AG04449 (cell line): ENCODE measurements at regions not wholly inside any gene's neighbourhood (a gene's known extent, or its start where the extent isn't known, plus 50 kb on each side); places are given as distances from the start of the nearest gene placed in this dataset.

ENCODE experiments used
- CTCF ChIA-PET: fragments of 350-600 bp; formaldehyde crosslinking; extraction: SDS; loops from one replicate; lab custom pipeline; 2021; ENCODE audit warnings: antibody characterized with exemption; lab: Yijun Ruan, JAX
- POLR2A ChIA-PET: fragments of 400-600, 350-600 bp; formaldehyde crosslinking; extraction: SDS; loops from one replicate; lab custom pipeline; 2020; ENCODE audit warnings: antibody characterized with exemption, inconsistent platforms; lab: Yijun Ruan, JAX
- DNase-seq: peaks from one replicate; pipeline ENCODE4 v3.0.0-alpha.2; 2010; ENCODE audit warnings: low read depth, low spot score
- H3K4me3 ChIP-seq: 2 replicates; pipeline ENCODE4 v1.5.1; 2011; ENCODE audit warnings: low read depth, mild to moderate bottlenecking, control low read depth, low read length
- TF ChIP-seq, protein P1 (sequence below): IDR thresholded peaks from one replicate; pipeline ENCODE4 v1.5.1; 2011; ENCODE audit warnings: mild to moderate bottlenecking, moderate library complexity, low read length, control low read depth, inconsistent platforms; ENCODE audit not compliant: insufficient read depth; ENCODE audit errors: missing control alignments

DNA sequence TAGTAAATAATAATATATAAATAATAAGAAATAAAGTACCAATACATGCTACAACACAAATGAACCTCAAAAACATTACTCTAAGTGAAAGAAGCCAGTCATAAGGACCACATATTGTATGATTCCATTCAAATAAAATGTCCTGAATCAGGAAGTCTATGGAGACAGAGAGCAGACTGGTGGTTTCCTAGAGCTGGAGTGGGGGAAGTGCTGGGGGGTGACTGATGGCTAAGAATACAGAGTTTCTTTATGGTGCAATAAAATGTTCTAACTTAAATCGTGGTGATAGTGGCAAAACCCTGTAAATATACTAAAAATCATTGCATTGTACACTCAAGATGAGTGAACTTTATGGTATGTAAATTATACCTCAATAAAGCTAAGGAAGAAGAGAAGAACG lies 376.5 kb downstream of the BUD13 start:
- no peak for DNase-seq
- H3K4me3 ChIP-seq, result no peak overlapping the region
- CTCF ChIA-PET, result no interaction called here
- TF ChIP-seq, protein P1, sequence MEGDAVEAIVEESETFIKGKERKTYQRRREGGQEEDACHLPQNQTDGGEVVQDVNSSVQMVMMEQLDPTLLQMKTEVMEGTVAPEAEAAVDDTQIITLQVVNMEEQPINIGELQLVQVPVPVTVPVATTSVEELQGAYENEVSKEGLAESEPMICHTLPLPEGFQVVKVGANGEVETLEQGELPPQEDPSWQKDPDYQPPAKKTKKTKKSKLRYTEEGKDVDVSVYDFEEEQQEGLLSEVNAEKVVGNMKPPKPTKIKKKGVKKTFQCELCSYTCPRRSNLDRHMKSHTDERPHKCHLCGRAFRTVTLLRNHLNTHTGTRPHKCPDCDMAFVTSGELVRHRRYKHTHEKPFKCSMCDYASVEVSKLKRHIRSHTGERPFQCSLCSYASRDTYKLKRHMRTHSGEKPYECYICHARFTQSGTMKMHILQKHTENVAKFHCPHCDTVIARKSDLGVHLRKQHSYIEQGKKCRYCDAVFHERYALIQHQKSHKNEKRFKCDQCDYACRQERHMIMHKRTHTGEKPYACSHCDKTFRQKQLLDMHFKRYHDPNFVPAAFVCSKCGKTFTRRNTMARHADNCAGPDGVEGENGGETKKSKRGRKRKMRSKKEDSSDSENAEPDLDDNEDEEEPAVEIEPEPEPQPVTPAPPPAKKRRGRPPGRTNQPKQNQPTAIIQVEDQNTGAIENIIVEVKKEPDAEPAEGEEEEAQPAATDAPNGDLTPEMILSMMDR, result no peak
- POLR2A ChIA-PET, result no interaction called here

DNA sequence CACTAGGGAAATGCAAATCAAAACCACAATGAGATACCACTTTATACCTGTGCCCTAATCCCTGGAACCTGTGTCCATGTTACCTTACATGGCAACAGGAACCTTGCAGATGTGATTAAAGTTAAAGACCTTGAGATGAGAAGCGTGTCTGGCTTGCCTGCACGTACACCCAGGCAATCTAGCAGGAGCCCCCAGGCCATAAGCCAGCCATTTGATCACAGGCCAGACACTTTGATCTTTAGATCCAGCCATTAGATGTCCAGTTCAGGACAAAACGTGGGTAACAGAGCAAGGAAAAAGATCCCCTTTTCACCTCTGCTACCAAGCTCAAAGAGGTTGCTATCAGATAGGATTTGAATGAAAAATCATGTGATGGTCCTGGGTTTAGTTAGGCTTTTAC lies 378.8 kb downstream of the BUD13 start:
- ChIA-PET CTCF (no interaction called here), POLR2A (no interaction called here)
- TF ChIP-seq, protein P1, result no peak

GRCh38 chr11:116390963-116391362 lies 381.8 kb downstream of the BUD13 start:
- ChIA-PET CTCF (no interaction called here), POLR2A (no interaction called here)
- H3K4me3 ChIP-seq, result no peak overlapping the region
- TF ChIP-seq, protein P1, result no peak
- DNase-seq, result no peak

More for the DNA sequence above, 378.8 kb downstream of the BUD13 start:
- H3K4me3 ChIP-seq, result no peak overlapping the region
- no peak for DNase-seq

DNA sequence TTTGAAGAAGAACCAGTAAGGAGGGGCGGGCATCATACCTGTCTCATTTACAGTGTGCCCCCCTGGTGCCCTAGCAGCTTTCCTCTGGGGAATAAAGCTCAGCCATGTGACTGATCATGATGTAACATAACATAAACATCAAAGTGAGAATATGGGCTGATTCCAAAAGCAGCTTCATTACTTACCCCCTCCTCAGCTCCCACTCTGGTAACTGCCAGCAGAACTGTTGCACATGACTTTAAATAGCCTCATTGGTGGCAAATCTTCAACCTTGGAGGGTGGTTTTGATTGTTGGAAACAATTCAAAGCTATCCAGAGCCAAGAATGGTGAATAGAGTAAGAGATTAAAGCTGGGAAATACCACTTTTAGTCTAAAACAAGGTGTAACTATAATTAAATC lies 384.6 kb downstream of the BUD13 start:
- CTCF ChIA-PET, result no interaction called here
- no peak overlapping the region for H3K4me3 ChIP-seq
- TF ChIP-seq, protein P1, result no peak
- no peak for DNase-seq
- POLR2A ChIA-PET, result no interaction called here

- no peak overlapping the region for H3K4me3 ChIP-seq
- ChIA-PET POLR2A (no interaction called here), CTCF (no interaction called here)
- no peak for DNase-seq
- TF ChIP-seq, protein P1, result no peak
These were observed 385.1 kb downstream of the BUD13 start for GRCh38 chr11:116387641-116388040.

DNA sequence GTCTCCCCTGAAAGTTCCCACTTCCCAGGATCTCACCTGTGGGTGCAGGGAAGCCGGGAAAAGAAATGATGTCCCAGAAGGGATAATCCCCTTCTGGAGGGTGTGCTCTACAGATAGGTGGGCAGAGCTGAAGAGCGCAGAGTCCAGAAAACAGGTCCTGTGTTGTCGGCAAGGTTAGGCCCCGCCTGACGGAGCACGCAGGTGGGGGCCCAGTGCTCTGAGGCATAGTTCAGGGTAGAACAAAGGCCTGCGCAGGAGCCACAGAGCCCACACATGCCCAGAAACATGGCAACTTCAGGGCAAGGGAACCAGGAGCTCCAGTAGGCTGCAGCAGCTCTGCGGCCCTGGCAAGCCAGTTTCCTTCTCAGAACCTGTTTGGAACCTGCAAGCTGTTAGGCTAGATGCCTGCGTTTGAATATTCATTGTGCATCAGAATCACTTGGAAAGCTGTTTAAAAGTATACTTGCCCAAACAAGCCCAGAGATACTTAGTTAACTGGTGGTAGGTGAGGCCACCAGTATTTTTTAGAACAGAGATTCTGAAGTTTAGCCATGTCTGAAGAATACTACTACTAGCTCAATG lies 386.6 kb downstream of the BUD13 start:
- CTCF ChIA-PET, result no interaction called here
- DNase-seq, result no peak
- H3K4me3 ChIP-seq, result no peak overlapping the region
- TF ChIP-seq, protein P1, result no peak
- POLR2A ChIA-PET, result no interaction called here
